Trophoblast cell (in vitro differentiated cells and primary cell): ENCODE measurements at regions not wholly inside any gene's neighbourhood (a gene's known extent, or its start where the extent isn't known, plus 50 kb on each side); places are given as distances from the start of the nearest gene placed in this dataset.
A peak's percentile ranks its signal among the peaks of the same experiment; 100 is the strongest.

Experiments used
- DNase-seq, 2 donors: peaks; one replicate each; pipeline ENCODE4 v3.0.0-alpha.2; 2016
- H2AFZ ChIP-seq: 2 replicates; pipeline ENCODE4 v1.6.1; 2013; ENCODE audit warnings: low read length, moderate library complexity, mild to moderate bottlenecking; ENCODE audit not compliant: insufficient read depth, poor library complexity
- H2AK5ac ChIP-seq: 2 replicates; pipeline ENCODE4 v1.6.1; 2013; ENCODE audit warnings: mild to moderate bottlenecking, low read length
- H2BK120ac ChIP-seq: 2 replicates; pipeline ENCODE4 v1.6.1; 2013; ENCODE audit warnings: low read length, mild to moderate bottlenecking, moderate library complexity; ENCODE audit not compliant: insufficient read depth, poor library complexity
- H2BK12ac ChIP-seq: 2 replicates; pipeline ENCODE4 v1.6.1; 2013; ENCODE audit warnings: mild to moderate bottlenecking, low read length, moderate library complexity
- H2BK5ac ChIP-seq: 2 replicates; pipeline ENCODE4 v1.6.1; 2013; ENCODE audit warnings: low read length, low read depth, moderate library complexity, mild to moderate bottlenecking; ENCODE audit not compliant: poor library complexity
- H3K14ac ChIP-seq: 2 replicates; pipeline ENCODE4 v1.6.1; 2013; ENCODE audit warnings: mild to moderate bottlenecking, low read length
- H3K18ac ChIP-seq: 2 replicates; pipeline ENCODE4 v1.6.1; 2013; ENCODE audit warnings: mild to moderate bottlenecking, low read length
- H3K23ac ChIP-seq: 2 replicates; pipeline ENCODE4 v1.6.1; 2013; ENCODE audit warnings: low read length
- H3K27ac ChIP-seq: 2 replicates; pipeline ENCODE4 v1.5.1; 2013; ENCODE audit warnings: low read depth, mild to moderate bottlenecking, inconsistent platforms, low read length, moderate library complexity
- H3K27me3 ChIP-seq: 2 replicates; pipeline ENCODE4 v1.6.1; 2013; ENCODE audit warnings: inconsistent platforms, mild to moderate bottlenecking, low read length, moderate library complexity; ENCODE audit not compliant: insufficient read depth
- H3K36me3 ChIP-seq, 2 experiments: 1 replicate in 1 of 2; 2 replicates in 1 of 2; pipeline ENCODE4 v1.6.1; 2013; ENCODE audit warnings: low read length in 2 of 2, mild to moderate bottlenecking in 2 of 2, moderate library complexity in 1 of 2; ENCODE audit not compliant: insufficient read depth in 2 of 2, control insufficient read depth in 1 of 2
- H3K4ac ChIP-seq: 2 replicates; pipeline ENCODE4 v1.6.1; 2013; ENCODE audit warnings: low read depth, mild to moderate bottlenecking, low read length, moderate library complexity
- H3K4me1 ChIP-seq, 2 experiments: 1 replicate in 1 of 2; 2 replicates in 1 of 2; pipeline ENCODE4 v1.6.1; 2013; ENCODE audit warnings: low read length in 2 of 2, mild to moderate bottlenecking in 2 of 2, moderate library complexity in 1 of 2; ENCODE audit not compliant: insufficient read depth in 2 of 2, control insufficient read depth in 1 of 2
- H3K4me2 ChIP-seq: 2 replicates; pipeline ENCODE4 v1.6.1; 2013; ENCODE audit warnings: inconsistent platforms, mild to moderate bottlenecking, low read length, moderate library complexity
- H3K4me3 ChIP-seq: 2 replicates; pipeline ENCODE4 v1.5.1; 2013; ENCODE audit warnings: mild to moderate bottlenecking, low read depth, low read length, inconsistent platforms
- H3K79me1 ChIP-seq: one replicate; pipeline ENCODE4 v1.6.1; 2013; ENCODE audit warnings: low read length
- H3K79me2 ChIP-seq: 2 replicates; pipeline ENCODE4 v1.6.1; 2013; ENCODE audit warnings: low read length, mild to moderate bottlenecking; ENCODE audit not compliant: control insufficient read depth, insufficient read depth, poor library complexity
- H3K9ac ChIP-seq: 2 replicates; pipeline ENCODE4 v1.6.1; 2013; ENCODE audit warnings: mild to moderate bottlenecking, low read length
- H3K9me3 ChIP-seq: 2 replicates; pipeline ENCODE4 v1.6.1; 2013; ENCODE audit warnings: low read depth, mild to moderate bottlenecking, control low read depth, inconsistent platforms, low read length; ENCODE audit not compliant: insufficient read depth
- H4K12ac ChIP-seq: 2 replicates; pipeline ENCODE4 v1.6.1; 2013; ENCODE audit warnings: low read depth, mild to moderate bottlenecking, low read length, moderate library complexity
- H4K8ac ChIP-seq: 2 replicates; pipeline ENCODE4 v1.6.1; 2013; ENCODE audit warnings: low read depth, mild to moderate bottlenecking, low read length, moderate library complexity
- H4K91ac ChIP-seq: one replicate; pipeline ENCODE4 v1.6.1; 2013; ENCODE audit warnings: low read depth, mild to moderate bottlenecking, low read length, moderate library complexity
- WGBS: extraction: QIAGEN DNeasy Blood & Tissue Kit; methylation state at CpG from one replicate; pipeline ENCODE4 v1.1.7; 2013; ENCODE audit warnings: missing lambda C conversion rate; ENCODE audit not compliant: insufficient read length, insufficient coverage; ENCODE audit errors: extremely low coverage; 5-methylcytosine and 5-hydroxymethylcytosine counted together

GRCh38 chr15:31523655-31524049 lies 197.0 kb downstream of the KLF13 start:
- no peak overlapping the region for H3K23ac ChIP-seq
- H3K9me3 ChIP-seq: no peaks in the 10 kb centered on the region
- no peak overlapping the region for H2AFZ ChIP-seq
- H2AK5ac ChIP-seq: no peak overlapping the region
- H3K18ac ChIP-seq: no peak overlapping the region
- H4K12ac ChIP-seq: no peak overlapping the region
- no peaks in the 10 kb centered on the region for H3K27me3 ChIP-seq
- H3K79me1 ChIP-seq: no peaks in the 10 kb centered on the region
- no peak overlapping the region for H2BK120ac ChIP-seq
- no peaks in the 10 kb centered on the region for H3K36me3 ChIP-seq
- no peak overlapping the region for H3K14ac ChIP-seq
- H3K4me1 ChIP-seq: peaks cover 0 to 3% of the 10 kb centered on the region in 2 experiments
- H4K8ac ChIP-seq: no peak overlapping the region
- H3K9ac ChIP-seq: no peak overlapping the region
- H3K27ac ChIP-seq: no peak overlapping the region
- no peak overlapping the region for H4K91ac ChIP-seq
- H3K4ac ChIP-seq: no peak overlapping the region
- no peak overlapping the region for H2BK12ac ChIP-seq
- no peak for DNase-seq
- H3K4me3 ChIP-seq: no peak overlapping the region
- H3K79me2 ChIP-seq: no peaks in the 10 kb centered on the region
- no peak overlapping the region for H2BK5ac ChIP-seq
- no peak overlapping the region for H3K4me2 ChIP-seq
- no CpG with 5 or more reads among the region's 5 CpGs for WGBS

- H4K8ac ChIP-seq: no peak overlapping the region
- no peak overlapping the region for H4K12ac ChIP-seq
- H3K18ac ChIP-seq: no peak overlapping the region
- H3K4me1 ChIP-seq: peaks cover 0 to 3% of the 10 kb centered on the region in 2 experiments
- peak in 1 of 2 donors; percentile 4 for DNase-seq
- H3K27me3 ChIP-seq: no peaks in the 10 kb centered on the region
- WGBS: no CpG with 5 or more reads among the region's 8 CpGs
- H3K79me1 ChIP-seq: no peaks in the 10 kb centered on the region
- no peak overlapping the region for H3K23ac ChIP-seq
- H2BK120ac ChIP-seq: no peak overlapping the region
- H3K9ac ChIP-seq: no peak overlapping the region
- no peak overlapping the region for H3K27ac ChIP-seq
- no peak overlapping the region for H3K4me2 ChIP-seq
- H2AFZ ChIP-seq: no peak overlapping the region
- H3K14ac ChIP-seq: no peak overlapping the region
- no peak overlapping the region for H3K4me3 ChIP-seq
- no peak overlapping the region for H3K4ac ChIP-seq
- H3K9me3 ChIP-seq: no peaks in the 10 kb centered on the region
- H2BK5ac ChIP-seq: no peak overlapping the region
- no peak overlapping the region for H2AK5ac ChIP-seq
- H3K79me2 ChIP-seq: no peaks in the 10 kb centered on the region
- H3K36me3 ChIP-seq: no peaks in the 10 kb centered on the region
- H2BK12ac ChIP-seq: no peak overlapping the region
- no peak overlapping the region for H4K91ac ChIP-seq
Measured at GRCh38 chr15:31525185-31525695, 198.6 kb downstream of the KLF13 start.

GRCh38 chr15:31525988-31526665 lies 199.5 kb downstream of the KLF13 start:
- H2BK5ac ChIP-seq: no peak overlapping the region
- no peak overlapping the region for H3K4ac ChIP-seq
- H3K4me2 ChIP-seq: no peak overlapping the region
- no peaks in the 10 kb centered on the region for H3K27me3 ChIP-seq
- no peak overlapping the region for H3K9ac ChIP-seq
- WGBS: no CpG with 5 or more reads among the region's 18 CpGs
- no peak overlapping the region for H2AK5ac ChIP-seq
- H2BK120ac ChIP-seq: no peak overlapping the region
- no peak overlapping the region for H3K23ac ChIP-seq
- no peak overlapping the region for H3K18ac ChIP-seq
- no peaks in the 10 kb centered on the region for H3K79me1 ChIP-seq
- H4K12ac ChIP-seq: no peak overlapping the region
- H4K91ac ChIP-seq: no peak overlapping the region
- no peak for DNase-seq
- no peaks in the 10 kb centered on the region for H3K79me2 ChIP-seq
- no peak overlapping the region for H2AFZ ChIP-seq
- H3K4me1 ChIP-seq: peaks cover 0 to 3% of the 10 kb centered on the region in 2 experiments
- no peak overlapping the region for H3K4me3 ChIP-seq
- no peak overlapping the region for H3K27ac ChIP-seq
- H3K36me3 ChIP-seq: no peaks in the 10 kb centered on the region
- no peaks in the 10 kb centered on the region for H3K9me3 ChIP-seq
- H4K8ac ChIP-seq: no peak overlapping the region
- H3K14ac ChIP-seq: no peak overlapping the region
- no peak overlapping the region for H2BK12ac ChIP-seq

GRCh38 chr15:31526916-31527690 lies 200.5 kb downstream of the KLF13 start:
- H2BK5ac ChIP-seq: no peak overlapping the region
- peaks cover 0 to 3% of the 10 kb centered on the region in 2 experiments for H3K4me1 ChIP-seq
- H3K9me3 ChIP-seq: no peaks in the 10 kb centered on the region
- H4K12ac ChIP-seq: no peak overlapping the region
- H2AK5ac ChIP-seq: no peak overlapping the region
- H3K27ac ChIP-seq: no peak overlapping the region
- H3K14ac ChIP-seq: no peak overlapping the region
- no peaks in the 10 kb centered on the region for H3K27me3 ChIP-seq
- no CpG with 5 or more reads among the region's 15 CpGs for WGBS
- no peak overlapping the region for H3K23ac ChIP-seq
- H2BK120ac ChIP-seq: no peak overlapping the region
- DNase-seq: no peak
- no peak overlapping the region for H4K8ac ChIP-seq
- H2BK12ac ChIP-seq: no peak overlapping the region
- H3K18ac ChIP-seq: no peak overlapping the region
- no peaks in the 10 kb centered on the region for H3K79me2 ChIP-seq
- H3K4me2 ChIP-seq: no peak overlapping the region
- H3K9ac ChIP-seq: no peak overlapping the region
- no peak overlapping the region for H4K91ac ChIP-seq
- no peak overlapping the region for H3K4me3 ChIP-seq
- no peaks in the 10 kb centered on the region for H3K36me3 ChIP-seq
- H3K79me1 ChIP-seq: no peaks in the 10 kb centered on the region
- H2AFZ ChIP-seq: no peak overlapping the region
- H3K4ac ChIP-seq: no peak overlapping the region
